PC-9 (cell line): ENCODE measurements at regions not wholly inside any gene's neighbourhood (a gene's known extent, or its start where the extent isn't known, plus 50 kb on each side); places are given as distances from the start of the nearest gene placed in this dataset.

Source experiments
- BruUV-seq: library from RNA; stranded (reverse); fragments of 400-500 nt; replicated peaks from 2 replicates; lab custom pipeline; 2021; lab: Mats Ljungman, UMichigan
- CTCF ChIA-PET: fragments of 300-600 bp; sonication (Branson Sonifier 250); formaldehyde crosslinking; loops from one replicate; lab custom pipeline; 2022; ENCODE audit warnings: antibody characterized with exemption; lab: Charles Lee
- POLR2A ChIA-PET: fragments of 300-600 bp; sonication (Branson Sonifier 250); formaldehyde crosslinking; loops from one replicate; lab custom pipeline; 2022; ENCODE audit warnings: antibody characterized with exemption; ENCODE audit not compliant: unreplicated experiment; lab: Charles Lee
- DNase-seq, 2 experiments: peaks; one replicate each; pipeline versions ENCODE4 v3.0.0 to v3.0.0-alpha.2; 2015 to 2022; ENCODE audit warnings: mixed read lengths in 1 of 2
- H2AFZ ChIP-seq: fragments of 200-600 bp; sonication (generic); 2 replicates; pipeline ENCODE4 v1.8.1; 2017; ENCODE audit warnings: antibody characterized with exemption
- H3F3A ChIP-seq: fragments of 200-600 bp; sonication (generic); 2 replicates; pipeline ENCODE4 v1.8.1; 2017; ENCODE audit warnings: antibody characterized with exemption, mild to moderate bottlenecking, low read depth; ENCODE audit not compliant: insufficient read depth
- H3K27ac ChIP-seq: fragments of 200-600 bp; sonication (generic); 2 replicates; pipeline ENCODE4 v1.6.1; 2016; ENCODE audit warnings: mixed run types
- H3K27me3 ChIP-seq: fragments of 200-600 bp; sonication (generic); 2 replicates; pipeline ENCODE4 v1.6.1; 2016; ENCODE audit warnings: low read depth, mixed run types; ENCODE audit not compliant: insufficient read depth
- H3K36me3 ChIP-seq: fragments of 200-600 bp; sonication (generic); 2 replicates; pipeline ENCODE4 v1.6.1; 2016; ENCODE audit warnings: low read depth, mixed run types
- H3K4me1 ChIP-seq: fragments of 200-600 bp; sonication (generic); replicated peaks from 2 replicates; pipeline ENCODE4 v1.6.1; 2016; ENCODE audit warnings: mixed run types; ENCODE audit not compliant: insufficient read depth
- H3K4me2 ChIP-seq: fragments of 200-600 bp; sonication (generic); 2 replicates; pipeline ENCODE4 v1.6.1; 2017; ENCODE audit warnings: mixed run types
- H3K4me3 ChIP-seq: fragments of 200-600 bp; sonication (generic); 2 replicates; pipeline ENCODE4 v1.6.1; 2016; ENCODE audit warnings: mixed run types
- H3K79me2 ChIP-seq: fragments of 200-600 bp; sonication (generic); 2 replicates; pipeline ENCODE4 v1.6.1; 2017; ENCODE audit warnings: low read depth, mixed run types
- H3K9me2 ChIP-seq: fragments of 200-600 bp; sonication (generic); 2 replicates; pipeline ENCODE4 v1.8.1; 2017; ENCODE audit warnings: mild to moderate bottlenecking; ENCODE audit not compliant: insufficient read depth
- H3K9me3 ChIP-seq: fragments of 200-600 bp; sonication (generic); 2 replicates; pipeline ENCODE4 v1.8.1; 2016; ENCODE audit warnings: low read depth; ENCODE audit not compliant: insufficient read depth
- H4K20me1 ChIP-seq: fragments of 200-600 bp; sonication (generic); 2 replicates; pipeline ENCODE4 v1.8.1; 2017; ENCODE audit not compliant: insufficient read depth
- CTCF ChIP-seq: fragments of 200-600 bp; sonication (generic); conservative IDR thresholded peaks from 2 replicates; pipeline ENCODE4 v1.6.1; 2017; ENCODE audit warnings: mixed run types, antibody characterized with exemption, mild to moderate bottlenecking, moderate library complexity
- EZH2 ChIP-seq: fragments of 200-600 bp; sonication (generic); IDR thresholded peaks from 2 replicates; pipeline ENCODE4 v1.8.0; 2017; ENCODE audit warnings: antibody characterized with exemption, low read depth
- intact Hi-C: fragments of 100-400 bp; cut with micrococcal nuclease; formaldehyde crosslinking; loops from one replicate; pipeline ENCODE4 v1.10.0; 2022; ENCODE audit not compliant: unreplicated experiment

GRCh38 chr14:31962920-31963319, 114.2 kb upstream of the ARHGAP5 start:
- H3K36me3 ChIP-seq, result no peaks in the 10 kb centered on the region
- H2AFZ ChIP-seq, result no peak overlapping the region
- no peaks in the 10 kb centered on the region for H3K27me3 ChIP-seq
- no peak overlapping the region for H3K4me3 ChIP-seq
- TF ChIP-seq EZH2 (no peak), CTCF (no peak)
- no TSS peak for BruUV-seq
- no peaks in the 10 kb centered on the region for H3F3A ChIP-seq
- no peaks in the 10 kb centered on the region for H3K9me3 ChIP-seq
- ChIA-PET POLR2A (no interaction called here), CTCF (no interaction called here)
- intact Hi-C loops, result no loop called here
- 0 out of 2 replicates have a peak, but pooled peaks cover 5% of the 10 kb centered on the region for H3K4me1 ChIP-seq
- no peak overlapping the region for H3K27ac ChIP-seq
- DNase-seq, result no peak
- H3K9me2 ChIP-seq, result no peaks in the 10 kb centered on the region
- no peak overlapping the region for H3K4me2 ChIP-seq
- H4K20me1 ChIP-seq, result no peaks in the 10 kb centered on the region
- H3K79me2 ChIP-seq, result no peaks in the 10 kb centered on the region

GRCh38 chr14:31963587-31963986, 113.5 kb upstream of the ARHGAP5 start:
- H3F3A ChIP-seq, result no peaks in the 10 kb centered on the region
- no peak overlapping the region for H3K27ac ChIP-seq
- H3K27me3 ChIP-seq, result no peaks in the 10 kb centered on the region
- H4K20me1 ChIP-seq, result no peaks in the 10 kb centered on the region
- H3K36me3 ChIP-seq, result no peaks in the 10 kb centered on the region
- ChIA-PET CTCF (no interaction called here), POLR2A (no interaction called here)
- H3K4me3 ChIP-seq, result no peak overlapping the region
- 0 out of 2 replicates have a peak, but pooled peaks cover 5% of the 10 kb centered on the region for H3K4me1 ChIP-seq
- no TSS peak for BruUV-seq
- DNase-seq, result no peak
- H3K79me2 ChIP-seq, result no peaks in the 10 kb centered on the region
- H3K9me2 ChIP-seq, result no peaks in the 10 kb centered on the region
- no peak for TF ChIP-seq EZH2
- no peak for TF ChIP-seq CTCF
- H3K9me3 ChIP-seq, result no peaks in the 10 kb centered on the region
- H2AFZ ChIP-seq, result no peak overlapping the region
- intact Hi-C loops, result no loop called here
- no peak overlapping the region for H3K4me2 ChIP-seq

GRCh38 chr14:31964490-31964889, 112.6 kb upstream of the ARHGAP5 start:
- ChIA-PET CTCF (no interaction called here), POLR2A (no interaction called here)
- no peak for TF ChIP-seq EZH2
- TF ChIP-seq CTCF, result no peak
- H3K27me3 ChIP-seq, result no peaks in the 10 kb centered on the region
- H2AFZ ChIP-seq, result no peak overlapping the region
- no peak overlapping the region for H3K4me2 ChIP-seq
- intact Hi-C loops, result no loop called here
- no peak overlapping the region for H3K27ac ChIP-seq
- H3K9me2 ChIP-seq, result no peaks in the 10 kb centered on the region
- H4K20me1 ChIP-seq, result no peaks in the 10 kb centered on the region
- H3F3A ChIP-seq, result no peaks in the 10 kb centered on the region
- H3K9me3 ChIP-seq, result no peaks in the 10 kb centered on the region
- no peak overlapping the region for H3K4me3 ChIP-seq
- H3K79me2 ChIP-seq, result no peaks in the 10 kb centered on the region
- BruUV-seq, result no TSS peak
- no peak for DNase-seq
- H3K36me3 ChIP-seq, result no peaks in the 10 kb centered on the region
- H3K4me1 ChIP-seq, result 0 out of 2 replicates have a peak, but pooled peaks cover 5% of the 10 kb centered on the region
